Naive thymus-derived CD4-positive, alpha-beta T cell (primary cell): ENCODE measurements at regions not wholly inside any gene's neighbourhood (a gene's known extent, or its start where the extent isn't known, plus 50 kb on each side); places are given as distances from the start of the nearest gene placed in this dataset.

Experiments
- ATAC-seq: fragments of 150-1000 bp; cut with Tn5 transposase; 2 replicates; pipeline ENCODE4 v1.10.0; 2021; ENCODE audit warnings: mild to moderate bottlenecking, moderate library complexity
- CTCF ChIA-PET: fragments of 350-600 bp; sonication (Branson Sonifier 250); formaldehyde crosslinking; loops from one replicate; lab custom pipeline; 2021; ENCODE audit warnings: antibody characterized with exemption; lab: Charles Lee
- POLR2A ChIA-PET: fragments of 350-600 bp; sonication (Branson Sonifier 250); formaldehyde crosslinking; loops from one replicate; lab custom pipeline; 2021; ENCODE audit warnings: antibody characterized with exemption, inconsistent platforms; lab: Charles Lee
- DNase-seq, 9 donors: peaks; one replicate each; pipeline versions ENCODE4 v3.0.0 to v3.0.0-alpha.2; 2020 to 2022; ENCODE audit warnings: mixed read lengths in 1 of 9
- H3K27ac ChIP-seq: one replicate; pipeline ENCODE4 v1.7.0; 2013; ENCODE audit warnings: mild to moderate bottlenecking, low read depth, low read length, moderate library complexity
- H3K27me3 ChIP-seq, 2 donors: one replicate each; pipeline ENCODE4 v1.7.0; 2013; ENCODE audit warnings: low read length in 2 of 2, mild to moderate bottlenecking in 2 of 2, moderate library complexity in 2 of 2; ENCODE audit not compliant: control insufficient read depth in 2 of 2, insufficient read depth in 2 of 2
- H3K36me3 ChIP-seq, 3 experiments: 1 replicate in 2 of 3; 2 replicates in 1 of 3; pipeline ENCODE4 v1.7.0; 2013; ENCODE audit warnings: low read length in 3 of 3, mild to moderate bottlenecking in 3 of 3, moderate library complexity in 1 of 3; ENCODE audit not compliant: insufficient read depth in 3 of 3, control insufficient read depth in 2 of 3
- H3K4me1 ChIP-seq, 2 donors: one replicate each; pipeline ENCODE4 v1.7.0; 2013; ENCODE audit warnings: low read length in 2 of 2, mild to moderate bottlenecking in 2 of 2, moderate library complexity in 1 of 2; ENCODE audit not compliant: control insufficient read depth in 2 of 2, insufficient read depth in 2 of 2
- H3K4me3 ChIP-seq: 2 replicates; pipeline ENCODE4 v1.7.0; 2013; ENCODE audit warnings: mild to moderate bottlenecking, low read length
- H3K9me3 ChIP-seq, 3 experiments: 1 replicate in 2 of 3; 2 replicates in 1 of 3; pipeline ENCODE4 v1.7.0; 2013; ENCODE audit warnings: low read length in 3 of 3; ENCODE audit not compliant: control insufficient read depth in 2 of 3
- H3K27ac Mint-ChIP-seq, 9 donors: one replicate each; pipeline ENCODE4 v1.8.0; 2020 to 2022; ENCODE audit warnings: mixed read lengths in 9 of 9, mild to moderate bottlenecking in 8 of 9, moderate library complexity in 5 of 9, inconsistent platforms in 2 of 9
- H3K27me3 Mint-ChIP-seq, 5 donors: one replicate each; pipeline ENCODE4 v1.8.0; 2021 to 2022; ENCODE audit warnings: mixed read lengths in 5 of 5, mild to moderate bottlenecking in 1 of 5
- H3K36me3 Mint-ChIP-seq, 5 donors: one replicate each; pipeline ENCODE4 v1.8.0; 2020 to 2022; ENCODE audit warnings: mixed read lengths in 5 of 5, mild to moderate bottlenecking in 3 of 5, inconsistent platforms in 1 of 5
- H3K4me1 Mint-ChIP-seq, 7 donors: one replicate each; pipeline ENCODE4 v1.8.0; 2020 to 2022; ENCODE audit warnings: mixed read lengths in 7 of 7, mild to moderate bottlenecking in 3 of 7, inconsistent platforms in 1 of 7
- H3K4me3 Mint-ChIP-seq, 10 donors: one replicate each; pipeline ENCODE4 v1.8.0; 2020 to 2022; ENCODE audit warnings: mild to moderate bottlenecking in 10 of 10, mixed read lengths in 10 of 10, moderate library complexity in 6 of 10, inconsistent platforms in 2 of 10
- H3K9me3 Mint-ChIP-seq, 11 donors: one replicate each; pipeline ENCODE4 v1.8.0; 2020 to 2022; ENCODE audit warnings: mixed read lengths in 11 of 11, mild to moderate bottlenecking in 4 of 11, inconsistent platforms in 1 of 11, moderate library complexity in 1 of 11
- intact Hi-C, 2 donors: fragments of 100-400 bp; cut with micrococcal nuclease; formaldehyde crosslinking; loops; one replicate each; pipeline ENCODE4 v1.15.1; 2023

- no peaks in the 10 kb centered on the region for H3K36me3 Mint-ChIP-seq
- no peaks in the 10 kb centered on the region for H3K27me3 Mint-ChIP-seq
- Histone ChIP-seq H3K4me3 (no peak overlapping the region), H3K9me3 (no peaks in the 10 kb centered on the region), H3K27me3 (no peaks in the 10 kb centered on the region), H3K36me3 (no peaks in the 10 kb centered on the region), H3K27ac (no peak overlapping the region), H3K4me1 (no peaks in the 10 kb centered on the region)
- POLR2A ChIA-PET: no interaction called here
- CTCF ChIA-PET: no interaction called here
- H3K27ac Mint-ChIP-seq: no peak overlapping the region
- DNase-seq (no peak), ATAC-seq (no peak)
- intact Hi-C loops: no loop called here
- no peaks in the 10 kb centered on the region for H3K4me1 Mint-ChIP-seq
- no peak overlapping the region for H3K4me3 Mint-ChIP-seq
- peaks cover 0 to 30% (median 7%) of the 10 kb centered on the region in 11 donors for H3K9me3 Mint-ChIP-seq
These were observed 740.7 kb downstream of the CDH18 start for GRCh38 chr5:19247302-19247701.

- peaks cover 0 to 22% (median 8%) of the 10 kb centered on the region in 11 donors for H3K9me3 Mint-ChIP-seq
- DNase-seq: no peak
- no peaks in the 10 kb centered on the region for H3K9me3 ChIP-seq
- no peaks in the 10 kb centered on the region for H3K4me1 ChIP-seq
- intact Hi-C loops: no loop called here
- no peak overlapping the region for H3K27ac Mint-ChIP-seq
- H3K4me3 Mint-ChIP-seq: no peak overlapping the region
- H3K36me3 ChIP-seq: no peaks in the 10 kb centered on the region
- no peaks in the 10 kb centered on the region for H3K4me1 Mint-ChIP-seq
- ChIA-PET POLR2A (no interaction called here), CTCF (no interaction called here)
- ATAC-seq: no peak
- no peak overlapping the region for H3K4me3 ChIP-seq
- H3K36me3 Mint-ChIP-seq: no peaks in the 10 kb centered on the region
- no peak overlapping the region for H3K27ac ChIP-seq
- H3K27me3 Mint-ChIP-seq: no peaks in the 10 kb centered on the region
- H3K27me3 ChIP-seq: no peaks in the 10 kb centered on the region
These were observed 732.0 kb downstream of the CDH18 start for GRCh38 chr5:19256036-19256435.

GRCh38 chr5:19258686-19259085 is 729.3 kb downstream of the CDH18 start:
- no peaks in the 10 kb centered on the region for H3K27me3 Mint-ChIP-seq
- no peaks in the 10 kb centered on the region for H3K27me3 ChIP-seq
- POLR2A ChIA-PET: no interaction called here
- H3K36me3 Mint-ChIP-seq: no peaks in the 10 kb centered on the region
- no peak overlapping the region for H3K27ac ChIP-seq
- CTCF ChIA-PET: no interaction called here
- H3K9me3 ChIP-seq: no peaks in the 10 kb centered on the region
- no peak overlapping the region for H3K4me3 ChIP-seq
- H3K4me3 Mint-ChIP-seq: no peak overlapping the region
- H3K4me1 ChIP-seq: no peaks in the 10 kb centered on the region
- intact Hi-C loops: no loop called here
- peaks cover 0 to 30% (median 7%) of the 10 kb centered on the region in 11 donors for H3K9me3 Mint-ChIP-seq
- ATAC-seq (no peak), DNase-seq (no peak)
- H3K27ac Mint-ChIP-seq: no peak overlapping the region
- no peaks in the 10 kb centered on the region for H3K36me3 ChIP-seq
- no peaks in the 10 kb centered on the region for H3K4me1 Mint-ChIP-seq

GRCh38 chr5:19261879-19262278 is 726.1 kb downstream of the CDH18 start:
- peaks cover 0 to 28% (median 12%) of the 10 kb centered on the region in 11 donors for H3K9me3 Mint-ChIP-seq
- ChIA-PET CTCF (no interaction called here), POLR2A (no interaction called here)
- H3K4me1 Mint-ChIP-seq: no peaks in the 10 kb centered on the region
- no peak overlapping the region for H3K27ac ChIP-seq
- H3K36me3 Mint-ChIP-seq: no peaks in the 10 kb centered on the region
- no peaks in the 10 kb centered on the region for H3K36me3 ChIP-seq
- H3K4me1 ChIP-seq: no peaks in the 10 kb centered on the region
- no peak overlapping the region for H3K4me3 Mint-ChIP-seq
- no peak overlapping the region for H3K27ac Mint-ChIP-seq
- ATAC-seq (no peak), DNase-seq (no peak)
- H3K4me3 ChIP-seq: no peak overlapping the region
- H3K27me3 Mint-ChIP-seq: no peaks in the 10 kb centered on the region
- no peaks in the 10 kb centered on the region for H3K27me3 ChIP-seq
- H3K9me3 ChIP-seq: no peaks in the 10 kb centered on the region
- intact Hi-C loops: no loop called here

GRCh38 chr5:19264821-19265220 is 723.2 kb downstream of the CDH18 start:
- intact Hi-C loops: no loop called here
- Mint-ChIP-seq H3K27me3 (no peaks in the 10 kb centered on the region), H3K27ac (no peak overlapping the region), H3K36me3 (no peaks in the 10 kb centered on the region), H3K4me3 (no peak overlapping the region), H3K4me1 (peaks cover 0 to under 1% (median 0%) of the 10 kb centered on the region in 7 donors), H3K9me3 (peaks cover 1 to 31% (median 15%) of the 10 kb centered on the region in 11 donors)
- ChIA-PET POLR2A (no interaction called here), CTCF (no interaction called here)
- no peak for DNase-seq
- no peak overlapping the region for H3K4me3 ChIP-seq
- no peaks in the 10 kb centered on the region for H3K27me3 ChIP-seq
- no peaks in the 10 kb centered on the region for H3K36me3 ChIP-seq
- H3K27ac ChIP-seq: no peak overlapping the region
- H3K9me3 ChIP-seq: no peaks in the 10 kb centered on the region
- ATAC-seq: no peak
- no peaks in the 10 kb centered on the region for H3K4me1 ChIP-seq

GRCh38 chr5:19266791-19267190 is 721.2 kb downstream of the CDH18 start:
- peaks cover 0 to 1% (median 0%) of the 10 kb centered on the region in 7 donors for H3K4me1 Mint-ChIP-seq
- no peaks in the 10 kb centered on the region for H3K36me3 Mint-ChIP-seq
- no peaks in the 10 kb centered on the region for H3K27me3 Mint-ChIP-seq
- DNase-seq: no peak
- no peaks in the 10 kb centered on the region for H3K9me3 ChIP-seq
- no peak overlapping the region for H3K4me3 Mint-ChIP-seq
- no peak overlapping the region for H3K27ac Mint-ChIP-seq
- ATAC-seq: no peak
- no peak overlapping the region for H3K4me3 ChIP-seq
- no peaks in the 10 kb centered on the region for H3K36me3 ChIP-seq
- no peak overlapping the region for H3K27ac ChIP-seq
- intact Hi-C loops: no loop called here
- H3K9me3 Mint-ChIP-seq: peaks cover 4 to 31% (median 11%) of the 10 kb centered on the region in 11 donors
- POLR2A ChIA-PET: no interaction called here
- H3K4me1 ChIP-seq: no peaks in the 10 kb centered on the region
- H3K27me3 ChIP-seq: no peaks in the 10 kb centered on the region
- CTCF ChIA-PET: no interaction called here

- Mint-ChIP-seq H3K27me3 (no peaks in the 10 kb centered on the region), H3K4me3 (no peak overlapping the region), H3K9me3 (peaks cover 2 to 29% (median 12%) of the 10 kb centered on the region in 11 donors), H3K27ac (no peak overlapping the region), H3K36me3 (no peaks in the 10 kb centered on the region), H3K4me1 (peaks cover 0 to 1% (median 0%) of the 10 kb centered on the region in 7 donors)
- Histone ChIP-seq H3K36me3 (no peaks in the 10 kb centered on the region), H3K9me3 (no peaks in the 10 kb centered on the region), H3K4me3 (no peak overlapping the region), H3K27ac (no peak overlapping the region), H3K27me3 (no peaks in the 10 kb centered on the region), H3K4me1 (no peaks in the 10 kb centered on the region)
- ChIA-PET CTCF (no interaction called here), POLR2A (no interaction called here)
- DNase-seq (no peak), ATAC-seq (no peak)
- intact Hi-C loops: no loop called here
These were observed 717.8 kb downstream of the CDH18 start for GRCh38 chr5:19270153-19270552.
